22Rv1 (cell line): ENCODE measurements at regions not wholly inside any gene's neighbourhood (a gene's known extent, or its start where the extent isn't known, plus 50 kb on each side); places are given as distances from the start of the nearest gene placed in this dataset.
A peak's percentile ranks its signal among the peaks of the same experiment; 100 is the strongest.

Source experiments
- H3K27ac ChIP-seq: fragments of 450-650 bp; 2 replicates; pipeline ENCODE4 v1.5.1; 2017
- ZFX ChIP-seq: fragments of 450-650 bp; IDR thresholded peaks from 2 replicates; pipeline ENCODE4 v1.6.1; 2017; ENCODE audit warnings: antibody characterized with exemption, borderline replicate concordance
- TF ChIP-seq, protein P1 (sequence below): fragments of 450-650 bp; IDR thresholded peaks from 2 replicates; pipeline ENCODE4 v1.5.1; 2017; ENCODE audit warnings: mild to moderate bottlenecking

- TF ChIP-seq, protein P1, sequence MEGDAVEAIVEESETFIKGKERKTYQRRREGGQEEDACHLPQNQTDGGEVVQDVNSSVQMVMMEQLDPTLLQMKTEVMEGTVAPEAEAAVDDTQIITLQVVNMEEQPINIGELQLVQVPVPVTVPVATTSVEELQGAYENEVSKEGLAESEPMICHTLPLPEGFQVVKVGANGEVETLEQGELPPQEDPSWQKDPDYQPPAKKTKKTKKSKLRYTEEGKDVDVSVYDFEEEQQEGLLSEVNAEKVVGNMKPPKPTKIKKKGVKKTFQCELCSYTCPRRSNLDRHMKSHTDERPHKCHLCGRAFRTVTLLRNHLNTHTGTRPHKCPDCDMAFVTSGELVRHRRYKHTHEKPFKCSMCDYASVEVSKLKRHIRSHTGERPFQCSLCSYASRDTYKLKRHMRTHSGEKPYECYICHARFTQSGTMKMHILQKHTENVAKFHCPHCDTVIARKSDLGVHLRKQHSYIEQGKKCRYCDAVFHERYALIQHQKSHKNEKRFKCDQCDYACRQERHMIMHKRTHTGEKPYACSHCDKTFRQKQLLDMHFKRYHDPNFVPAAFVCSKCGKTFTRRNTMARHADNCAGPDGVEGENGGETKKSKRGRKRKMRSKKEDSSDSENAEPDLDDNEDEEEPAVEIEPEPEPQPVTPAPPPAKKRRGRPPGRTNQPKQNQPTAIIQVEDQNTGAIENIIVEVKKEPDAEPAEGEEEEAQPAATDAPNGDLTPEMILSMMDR = no peak
- no peak for TF ChIP-seq ZFX
- no peak overlapping the region for H3K27ac ChIP-seq
Observed at GRCh38 chr6:44627091-44627882, 239.8 kb downstream of the CDC5L start.

- TF ChIP-seq ZFX = no peak
- TF ChIP-seq, protein P1 = no peak
- no peak overlapping the region for H3K27ac ChIP-seq
Observed at GRCh38 chr6:44627883-44628271, 240.4 kb downstream of the CDC5L start.

DNA sequence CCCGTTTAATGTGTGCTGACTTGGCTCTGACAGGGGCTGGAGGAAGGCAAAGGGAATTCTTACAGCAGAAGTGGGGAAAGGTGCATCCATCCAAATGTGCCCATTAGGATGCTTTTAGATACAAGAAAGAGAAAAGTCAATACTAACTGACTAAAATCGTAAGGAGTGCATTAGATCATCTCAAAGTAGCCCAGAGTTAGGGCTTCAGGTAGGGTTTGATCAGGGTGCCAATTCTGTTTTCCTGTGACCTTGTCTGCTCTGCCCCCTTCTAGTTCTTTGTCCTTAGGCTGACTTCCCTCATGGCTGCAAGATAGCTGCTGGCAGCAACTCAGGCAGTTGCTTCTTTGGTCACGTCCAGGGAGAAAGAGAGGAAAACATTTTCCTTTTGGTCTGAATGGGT, 240.8 kb downstream of the CDC5L start:
- no peak overlapping the region for H3K27ac ChIP-seq
- no peak for TF ChIP-seq ZFX
- TF ChIP-seq, protein P1 = no peak

DNA sequence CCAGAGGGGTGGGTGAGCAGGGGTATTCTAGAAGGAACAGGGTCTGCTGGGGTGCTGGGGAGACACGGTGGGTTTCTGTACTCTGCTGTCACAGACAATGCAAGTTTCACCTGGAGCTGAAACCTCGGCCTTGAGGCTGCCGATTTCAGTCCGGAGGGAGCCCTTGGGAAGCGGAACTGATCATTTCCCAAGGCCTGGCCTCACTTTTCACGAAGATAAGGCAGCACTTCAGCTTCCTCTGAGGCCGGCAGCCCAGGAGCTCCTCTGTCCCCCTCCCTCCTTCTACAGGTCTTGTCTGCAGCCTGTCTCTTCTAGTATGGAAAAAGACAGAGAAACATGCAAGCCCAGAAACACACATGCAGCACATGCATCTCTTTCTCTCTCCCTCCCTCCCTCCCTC, 242.1 kb downstream of the CDC5L start:
- no peak overlapping the region for H3K27ac ChIP-seq
- no peak for TF ChIP-seq ZFX
- TF ChIP-seq, protein P1 = no peak

DNA sequence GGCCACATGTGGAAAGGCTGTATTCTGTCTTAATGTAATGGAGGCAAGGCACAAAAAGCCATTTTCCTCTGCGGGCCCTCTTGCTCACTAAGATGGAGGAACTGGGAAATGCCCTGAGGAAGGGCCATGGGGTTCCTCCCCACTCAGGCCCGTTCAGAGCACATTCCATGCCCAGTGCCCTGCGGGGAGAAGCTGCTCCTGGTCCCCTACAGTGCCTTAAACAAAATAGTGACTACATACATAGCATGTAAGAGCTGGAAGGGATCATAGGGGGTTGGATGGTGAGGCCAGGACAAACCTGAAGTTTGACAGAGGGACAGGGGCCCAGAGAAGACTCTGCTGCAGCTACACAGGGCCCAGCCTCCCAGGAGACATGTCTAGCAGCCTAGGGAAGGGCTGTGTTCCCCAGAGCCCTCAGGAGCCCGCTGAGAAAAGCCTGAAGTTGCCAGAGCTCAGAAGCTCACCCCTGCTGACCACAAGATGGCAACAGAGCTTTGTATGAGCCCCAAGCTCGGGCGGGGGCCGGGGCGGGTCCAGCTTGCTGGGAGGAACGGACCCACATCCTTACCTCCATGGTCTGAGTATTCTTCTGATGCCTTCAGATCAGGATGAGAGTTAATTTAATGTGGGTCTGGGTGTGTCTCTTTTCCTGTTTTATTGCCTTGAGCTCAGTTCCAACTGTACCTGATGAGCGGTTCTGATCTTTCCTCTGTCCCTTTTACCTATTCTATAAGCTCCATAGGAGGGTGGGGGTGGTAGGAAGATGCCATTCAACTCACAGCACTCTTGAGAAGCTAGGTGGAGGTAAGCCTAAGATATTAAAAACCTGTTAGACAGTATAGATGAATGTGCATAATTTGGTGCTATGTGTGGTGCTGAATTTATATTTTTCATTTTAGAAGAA, 242.9 kb downstream of the CDC5L start:
- H3K27ac ChIP-seq = no peak overlapping the region
- TF ChIP-seq ZFX = no peak
- TF ChIP-seq, protein P1 = peak; percentile 71

- no peak overlapping the region for H3K27ac ChIP-seq
- TF ChIP-seq ZFX = no peak
- TF ChIP-seq, protein P1 = no peak
Observed at GRCh38 chr6:44631968-44632367, 244.5 kb downstream of the CDC5L start.

- TF ChIP-seq, protein P1 = no peak
- TF ChIP-seq ZFX = no peak
- H3K27ac ChIP-seq = no peak overlapping the region
Observed at GRCh38 chr6:44634321-44634720, 246.8 kb downstream of the CDC5L start.
